GM10248 (cell line): ENCODE measurements at regions not wholly inside any gene's neighbourhood (a gene's known extent, or its start where the extent isn't known, plus 50 kb on each side); places are given as distances from the start of the nearest gene placed in this dataset.

ENCODE experiments used
- CTCF ChIA-PET: fragments of 300-600 bp; sonication (Branson Sonifier 250); formaldehyde crosslinking; extraction: SDS; loops from one replicate; lab custom pipeline; 2021; ENCODE audit warnings: antibody characterized with exemption; lab: Yijun Ruan, JAX
- POLR2A ChIA-PET: fragments of 350-650 bp; sonication (Branson Sonifier 250); formaldehyde crosslinking; extraction: SDS; loops from one replicate; lab custom pipeline; 2020; ENCODE audit warnings: antibody characterized with exemption; lab: Yijun Ruan, JAX
- DNase-seq: peaks from one replicate; pipeline ENCODE4 v3.0.0; 2012; ENCODE audit errors: extremely low spot score
- TF ChIP-seq, protein P1 (sequence below): IDR thresholded peaks from 2 replicates; pipeline ENCODE4 v1.5.1; 2012; ENCODE audit warnings: mild to moderate bottlenecking, low read depth; ENCODE audit errors: extremely low read depth, missing control alignments, control extremely low read depth

DNA sequence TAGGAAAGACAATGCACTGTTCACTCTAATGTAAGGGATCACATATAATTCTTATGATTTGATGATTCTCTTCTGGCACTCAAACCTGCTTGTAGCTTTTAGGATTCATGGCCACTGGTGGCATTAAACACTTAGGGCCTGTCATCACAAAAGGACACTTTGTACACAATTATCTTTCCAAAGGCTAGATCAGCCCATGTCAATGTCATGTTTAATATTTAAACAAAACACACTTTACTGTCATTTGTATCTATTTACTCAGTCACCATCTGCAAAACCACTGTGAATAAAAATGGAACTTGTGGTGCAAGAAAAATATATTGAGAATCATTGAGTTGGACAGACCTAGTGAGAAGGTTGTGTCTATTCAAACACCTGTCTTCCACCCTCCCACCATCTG is 83.6 kb upstream of the TTC29 start:
- CTCF ChIA-PET = interaction anchor here (1.0 to 1.6 kb wide), 2 partner anchors 10 to 12 kb away, joined by 3 to 4 read pairs; no protein-coding TSS in a partner anchor

DNA sequence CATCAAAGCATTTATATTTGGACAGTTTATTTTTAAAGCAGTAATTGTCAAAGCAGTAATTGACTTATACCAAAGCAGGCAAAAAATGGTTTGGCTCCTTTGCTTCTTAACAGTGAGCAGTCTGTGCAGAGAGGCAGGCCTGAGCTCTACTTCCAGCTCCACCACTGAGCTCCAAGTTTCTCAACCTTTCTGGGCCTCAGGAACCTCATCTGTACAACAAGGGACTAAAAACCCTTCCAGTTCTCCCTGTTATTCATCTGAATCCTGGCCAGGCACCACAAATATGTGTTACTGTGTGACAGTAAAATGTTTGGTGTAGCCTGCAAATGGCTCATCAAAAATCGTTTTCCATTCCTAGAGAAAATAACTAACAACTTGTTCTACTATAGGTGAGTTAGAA is 88.7 kb upstream of the TTC29 start:
- no peak for DNase-seq
- CTCF ChIA-PET = interaction anchor here (1.0 to 1.4 kb wide), 3 partner anchors 12 to 63 kb away, joined by 3 to 5 read pairs (median 3); no protein-coding TSS in a partner anchor
- TF ChIP-seq, protein P1, sequence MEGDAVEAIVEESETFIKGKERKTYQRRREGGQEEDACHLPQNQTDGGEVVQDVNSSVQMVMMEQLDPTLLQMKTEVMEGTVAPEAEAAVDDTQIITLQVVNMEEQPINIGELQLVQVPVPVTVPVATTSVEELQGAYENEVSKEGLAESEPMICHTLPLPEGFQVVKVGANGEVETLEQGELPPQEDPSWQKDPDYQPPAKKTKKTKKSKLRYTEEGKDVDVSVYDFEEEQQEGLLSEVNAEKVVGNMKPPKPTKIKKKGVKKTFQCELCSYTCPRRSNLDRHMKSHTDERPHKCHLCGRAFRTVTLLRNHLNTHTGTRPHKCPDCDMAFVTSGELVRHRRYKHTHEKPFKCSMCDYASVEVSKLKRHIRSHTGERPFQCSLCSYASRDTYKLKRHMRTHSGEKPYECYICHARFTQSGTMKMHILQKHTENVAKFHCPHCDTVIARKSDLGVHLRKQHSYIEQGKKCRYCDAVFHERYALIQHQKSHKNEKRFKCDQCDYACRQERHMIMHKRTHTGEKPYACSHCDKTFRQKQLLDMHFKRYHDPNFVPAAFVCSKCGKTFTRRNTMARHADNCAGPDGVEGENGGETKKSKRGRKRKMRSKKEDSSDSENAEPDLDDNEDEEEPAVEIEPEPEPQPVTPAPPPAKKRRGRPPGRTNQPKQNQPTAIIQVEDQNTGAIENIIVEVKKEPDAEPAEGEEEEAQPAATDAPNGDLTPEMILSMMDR = no peak
- POLR2A ChIA-PET = no interaction called here

More for the DNA sequence above, 83.6 kb upstream of the TTC29 start:
- TF ChIP-seq, protein P1 = no peak
- POLR2A ChIA-PET = no interaction called here
- DNase-seq = no peak

- POLR2A ChIA-PET = no interaction called here
- DNase-seq = no peak
- CTCF ChIA-PET = no interaction called here
- TF ChIP-seq, protein P1 = no peak
Measured at GRCh38 chr4:147037069-147037468, 91.4 kb upstream of the TTC29 start.

- TF ChIP-seq, protein P1 = no peak
- POLR2A ChIA-PET = no interaction called here
- no peak for DNase-seq
- CTCF ChIA-PET = interaction anchor here (0.9 to 1.1 kb wide), 3 partner anchors 19 to 58 kb away, joined by 3 to 4 read pairs (median 3); no protein-coding TSS in a partner anchor
Measured at GRCh38 chr4:147039976-147040575, 94.4 kb upstream of the TTC29 start.

DNA sequence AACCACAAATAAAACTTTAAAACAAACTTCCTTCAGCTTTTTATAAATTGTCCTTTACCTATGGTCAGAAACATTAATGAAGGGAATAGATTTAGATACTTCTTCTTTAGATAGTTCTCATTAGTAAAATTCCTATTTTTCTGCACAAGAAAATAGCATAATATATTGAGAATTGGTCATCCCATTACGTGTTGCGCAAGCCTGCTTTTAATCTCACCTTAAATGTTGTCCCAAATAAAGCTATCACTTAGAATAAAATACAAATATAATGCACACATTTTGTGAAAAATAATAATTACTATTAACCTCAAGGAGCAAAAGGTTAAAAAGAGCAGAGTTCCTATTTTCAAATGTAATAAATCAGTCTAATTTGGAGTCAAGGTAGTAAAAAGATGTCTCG is 95.2 kb upstream of the TTC29 start:
- ChIA-PET CTCF (interaction anchor here (1.4 kb wide), 1 partner anchor 12 kb away, joined by 3 read pairs; no protein-coding TSS in a partner anchor), POLR2A (no interaction called here)
- TF ChIP-seq, protein P1 = no peak
- DNase-seq = no peak

GRCh38 chr4:147041376-147041775 is 95.7 kb upstream of the TTC29 start:
- POLR2A ChIA-PET = no interaction called here
- TF ChIP-seq, protein P1 = no peak
- DNase-seq = no peak
- CTCF ChIA-PET = interaction anchor here (0.6 to 1.4 kb wide), 2 partner anchors 12 to 59 kb away, joined by 3 read pairs; no protein-coding TSS in a partner anchor
